ENCODE measurements at regions not wholly inside any gene's neighbourhood (a gene's known extent, or its start where the extent isn't known, plus 50 kb on each side); places are given as distances from the start of the nearest gene placed in this dataset.
A peak's percentile ranks its signal among the peaks of the same experiment; 100 is the strongest.

GRCh38 chr14:71314717-71315116 is 407.5 kb downstream of the PCNX1 start:
- Mint-ChIP-seq H3K27me3 (ENCODE audit: low read depth) (peaks cover 3% of the 10 kb centered on the region), H3K36me3 (ENCODE audit: low read depth) (no peaks in the 10 kb centered on the region), H3K9me3 (no peaks in the 10 kb centered on the region), H3K4me3 (no peak overlapping the region), H3K4me1 (no peaks in the 10 kb centered on the region), H3K27ac (no peak overlapping the region)
- TF ChIP-seq, protein P1, sequence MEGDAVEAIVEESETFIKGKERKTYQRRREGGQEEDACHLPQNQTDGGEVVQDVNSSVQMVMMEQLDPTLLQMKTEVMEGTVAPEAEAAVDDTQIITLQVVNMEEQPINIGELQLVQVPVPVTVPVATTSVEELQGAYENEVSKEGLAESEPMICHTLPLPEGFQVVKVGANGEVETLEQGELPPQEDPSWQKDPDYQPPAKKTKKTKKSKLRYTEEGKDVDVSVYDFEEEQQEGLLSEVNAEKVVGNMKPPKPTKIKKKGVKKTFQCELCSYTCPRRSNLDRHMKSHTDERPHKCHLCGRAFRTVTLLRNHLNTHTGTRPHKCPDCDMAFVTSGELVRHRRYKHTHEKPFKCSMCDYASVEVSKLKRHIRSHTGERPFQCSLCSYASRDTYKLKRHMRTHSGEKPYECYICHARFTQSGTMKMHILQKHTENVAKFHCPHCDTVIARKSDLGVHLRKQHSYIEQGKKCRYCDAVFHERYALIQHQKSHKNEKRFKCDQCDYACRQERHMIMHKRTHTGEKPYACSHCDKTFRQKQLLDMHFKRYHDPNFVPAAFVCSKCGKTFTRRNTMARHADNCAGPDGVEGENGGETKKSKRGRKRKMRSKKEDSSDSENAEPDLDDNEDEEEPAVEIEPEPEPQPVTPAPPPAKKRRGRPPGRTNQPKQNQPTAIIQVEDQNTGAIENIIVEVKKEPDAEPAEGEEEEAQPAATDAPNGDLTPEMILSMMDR (IDR thresholded peaks at IDR 0.05; ENCODE audit: unreplicated experiment in 3 of 3) = no peak

DNA sequence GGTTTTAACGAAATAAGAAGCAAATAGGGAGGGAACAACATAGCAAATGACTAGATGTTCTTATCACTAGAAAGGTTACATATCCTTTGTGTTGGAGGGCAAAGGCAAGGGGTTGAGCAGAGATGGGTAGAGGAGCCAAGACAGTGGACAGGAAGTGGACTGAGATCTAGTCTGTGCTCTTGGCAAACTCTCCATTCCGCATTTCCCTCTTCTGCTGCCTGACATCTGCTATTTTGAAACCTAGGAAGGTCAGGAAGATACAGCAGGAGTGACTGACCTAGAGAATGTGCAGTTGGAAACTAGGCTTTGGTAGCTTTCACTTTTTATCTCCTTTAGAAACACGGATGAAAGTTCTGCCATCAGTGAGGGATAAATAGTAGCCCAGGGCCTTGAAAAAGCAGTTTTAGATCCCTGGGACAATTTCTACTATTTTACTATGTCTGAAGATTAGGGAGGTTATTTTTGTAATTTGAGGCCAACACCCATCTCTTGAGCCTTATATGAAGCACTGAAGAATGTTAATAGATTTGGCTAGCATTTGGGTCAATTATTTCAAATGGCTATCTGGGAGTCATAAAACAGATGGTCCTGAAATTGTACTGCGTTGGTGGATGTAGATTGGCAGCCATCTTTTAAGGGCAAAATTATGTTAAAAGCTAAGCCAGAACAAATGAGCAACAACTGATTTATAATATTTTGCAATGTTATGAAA is 410.3 kb downstream of the PCNX1 start:
- H3K4me3 Mint-ChIP-seq = peak overlapping the region; percentile 3 to 61 (median 15)
- H3K36me3 Mint-ChIP-seq (ENCODE audit: low read depth) = no peaks in the 10 kb centered on the region
- H3K27me3 Mint-ChIP-seq (ENCODE audit: low read depth) = peaks cover 3% of the 10 kb centered on the region
- TF ChIP-seq, protein P1 (IDR thresholded peaks at IDR 0.05; ENCODE audit: unreplicated experiment in 3 of 3) = no peak
- H3K9me3 Mint-ChIP-seq = no peaks in the 10 kb centered on the region
- H3K4me1 Mint-ChIP-seq = peaks cover 6% of the 10 kb centered on the region
- no peak overlapping the region for H3K27ac Mint-ChIP-seq

DNA sequence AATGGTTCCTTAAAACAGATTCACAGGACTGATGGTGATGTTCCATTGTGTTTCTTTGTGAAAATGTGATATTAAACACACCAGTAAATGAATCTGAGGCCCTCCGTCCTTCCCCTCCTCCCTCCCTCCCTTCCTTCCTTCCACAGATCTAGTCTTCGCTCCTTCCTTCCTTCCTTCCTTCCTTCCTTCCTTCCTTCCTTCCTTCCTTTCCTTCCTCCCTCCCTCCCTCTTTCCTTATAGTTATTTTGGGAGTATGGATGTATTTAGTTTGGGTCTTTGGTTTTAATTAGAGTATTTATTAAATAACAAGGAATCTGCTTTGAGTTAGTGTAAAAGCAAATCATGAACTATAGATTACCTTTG is 410.8 kb downstream of the PCNX1 start:
- H3K4me3 Mint-ChIP-seq = no peak overlapping the region
- TF ChIP-seq, protein P1 (IDR thresholded peaks at IDR 0.05; ENCODE audit: unreplicated experiment in 3 of 3) = no peak
- peaks cover 10% of the 10 kb centered on the region for H3K4me1 Mint-ChIP-seq
- peaks cover 3% of the 10 kb centered on the region for H3K27me3 Mint-ChIP-seq (ENCODE audit: low read depth)
- no peak overlapping the region for H3K27ac Mint-ChIP-seq
- H3K9me3 Mint-ChIP-seq = no peaks in the 10 kb centered on the region
- no peaks in the 10 kb centered on the region for H3K36me3 Mint-ChIP-seq (ENCODE audit: low read depth)

DNA sequence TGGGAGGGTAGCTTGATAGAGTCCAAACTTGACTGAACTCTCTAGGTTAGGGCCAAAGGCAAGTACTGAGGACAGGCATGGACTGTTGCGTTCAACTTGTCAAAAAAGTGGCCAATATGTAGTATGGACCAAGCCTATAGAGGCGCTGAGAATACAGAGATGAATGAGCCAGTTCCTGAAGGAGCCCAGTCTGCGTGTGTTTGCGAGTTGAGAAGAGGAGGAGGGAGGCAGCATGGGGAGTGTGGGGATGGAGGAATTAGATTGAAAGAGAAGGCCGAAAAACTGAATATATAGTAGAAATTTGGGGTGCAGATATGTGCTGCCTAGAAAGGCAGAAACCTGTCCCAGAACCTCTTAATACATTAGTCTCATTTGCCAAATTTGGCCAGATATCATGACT is 412.4 kb downstream of the PCNX1 start:
- Mint-ChIP-seq H3K27me3 (ENCODE audit: low read depth) (peaks cover 3% of the 10 kb centered on the region), H3K4me3 (peak overlapping the region; percentile 80 to 89 (median 86)), H3K4me1 (peaks cover 18% of the 10 kb centered on the region), H3K27ac (peak overlapping the region; percentile 42 to 73 (median 61)), H3K9me3 (no peaks in the 10 kb centered on the region), H3K36me3 (ENCODE audit: low read depth) (no peaks in the 10 kb centered on the region)
- TF ChIP-seq, protein P1 (IDR thresholded peaks at IDR 0.05; ENCODE audit: unreplicated experiment in 3 of 3) = no peak

- no peaks in the 10 kb centered on the region for H3K9me3 Mint-ChIP-seq
- H3K27ac Mint-ChIP-seq = peak within 1 kb of the TSS; percentile 42 to 95 (median 93)
- H3K4me3 Mint-ChIP-seq = peak within 1 kb of the TSS; percentile 80 to 95 (median 93)
- TF ChIP-seq, protein P1 (IDR thresholded peaks at IDR 0.05; ENCODE audit: unreplicated experiment in 3 of 3) = no peak
- peaks cover 18% of the 10 kb centered on the region for H3K4me1 Mint-ChIP-seq
- H3K36me3 Mint-ChIP-seq (ENCODE audit: low read depth) = no peaks in the 10 kb centered on the region
- H3K27me3 Mint-ChIP-seq (ENCODE audit: low read depth) = peaks cover under 1% of the 10 kb centered on the region
These were observed 413.0 kb downstream of the PCNX1 start, which contains the start of gene SIPA1L1 for GRCh38 chr14:71320107-71320733. Gene SIPA1L1 (plus strand): TSS chr14:71320476.
